Upper lobe of left lung (tissue), 4 donors: ENCODE measurements at regions not wholly inside any gene's neighbourhood (a gene's known extent, or its start where the extent isn't known, plus 50 kb on each side); places are given as distances from the start of the nearest gene placed in this dataset.

Experiments used
- CTCF ChIP-seq, 6 experiments: fragments of 450-650 bp in 4 of 6; fragments of 200-600 bp in 2 of 6; sonication (generic) in 2 of 6; IDR thresholded peaks; one replicate each; pipeline ENCODE4 v1.5.1; 2016 to 2019; ENCODE audit warnings: antibody characterized with exemption in 6 of 6
- POLR2A ChIP-seq, 4 donors: fragments of 450-650 bp; IDR thresholded peaks; one replicate each; pipeline ENCODE4 v1.5.1; 2016 to 2017; ENCODE audit warnings: antibody characterized with exemption in 4 of 4, mild to moderate bottlenecking in 2 of 4

- TF ChIP-seq CTCF (IDR thresholded peaks at IDR 0.05) = no peak
- TF ChIP-seq POLR2A (IDR thresholded peaks at IDR 0.05) = no peak
Observed at GRCh38 chr20:39106791-39107190, 144.6 kb downstream of the DHX35 start.
